GM19468 (cell line): ENCODE measurements at regions not wholly inside any gene's neighbourhood (a gene's known extent, or its start where the extent isn't known, plus 50 kb on each side); places are given as distances from the start of the nearest gene placed in this dataset.

Experiments
- ATAC-seq: cut with Tn5 transposase; IDR thresholded peaks from one replicate; pipeline ENCODE4 v1.9.1; 2021; ENCODE audit warnings: mild to moderate bottlenecking, moderate library complexity, moderate number of reproducible peaks; ENCODE audit not compliant: unreplicated experiment; ENCODE audit errors: extremely low read depth

DNA sequence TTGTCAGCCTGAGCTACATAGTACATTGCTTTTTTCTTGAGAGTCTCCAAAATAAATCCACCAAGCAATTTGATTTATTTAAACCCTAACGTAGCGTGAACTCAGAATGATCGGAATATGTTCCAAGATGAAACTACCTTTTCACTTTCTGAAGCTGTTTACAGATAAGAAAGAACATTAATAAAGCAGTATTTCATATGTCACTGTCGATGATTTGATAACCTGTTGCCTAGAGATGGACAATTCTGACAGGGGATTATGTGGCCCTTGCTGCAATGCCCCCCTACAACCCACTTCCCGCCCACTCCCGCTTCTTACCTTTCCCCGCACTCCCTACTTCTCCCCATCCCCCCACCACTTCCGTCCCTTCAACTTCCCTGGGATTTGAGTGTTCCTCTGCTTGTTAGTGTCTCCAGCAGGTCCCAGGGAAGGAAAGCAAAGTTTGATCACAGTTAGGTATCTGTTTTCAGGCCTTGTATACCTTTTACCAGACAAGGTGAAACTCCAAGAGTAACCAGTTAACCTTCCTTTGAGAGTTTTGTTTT, 229.2 kb upstream of the HMGA2 start:
- ATAC-seq, result no peak

DNA sequence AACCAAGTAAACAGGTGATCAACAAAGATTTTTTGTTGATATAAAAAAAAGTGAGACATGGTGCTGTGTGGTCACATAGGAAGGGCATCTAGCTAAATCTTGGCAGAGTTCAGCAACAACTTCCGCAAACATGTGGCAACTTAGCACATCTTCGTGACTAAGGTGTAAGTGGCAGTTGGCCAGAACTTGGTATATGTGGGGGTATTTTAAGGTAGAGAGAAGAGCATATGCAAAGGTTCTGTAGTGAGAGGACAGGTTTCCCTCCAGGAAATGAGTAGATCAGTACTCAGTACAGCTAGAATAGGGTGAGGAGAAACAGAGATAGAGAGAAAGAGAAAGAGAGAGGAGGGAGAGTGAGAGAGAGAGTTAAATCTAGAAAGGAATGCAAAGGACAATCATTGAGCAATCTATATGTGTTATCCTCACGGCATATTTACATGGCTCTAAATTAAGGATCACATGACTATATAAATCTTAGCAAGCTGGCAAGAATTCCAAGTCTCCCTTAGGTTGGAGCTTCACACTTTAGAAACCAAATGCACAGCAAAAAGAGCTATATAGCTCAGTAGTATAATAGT, 227.7 kb upstream of the HMGA2 start:
- ATAC-seq, result no peak

DNA sequence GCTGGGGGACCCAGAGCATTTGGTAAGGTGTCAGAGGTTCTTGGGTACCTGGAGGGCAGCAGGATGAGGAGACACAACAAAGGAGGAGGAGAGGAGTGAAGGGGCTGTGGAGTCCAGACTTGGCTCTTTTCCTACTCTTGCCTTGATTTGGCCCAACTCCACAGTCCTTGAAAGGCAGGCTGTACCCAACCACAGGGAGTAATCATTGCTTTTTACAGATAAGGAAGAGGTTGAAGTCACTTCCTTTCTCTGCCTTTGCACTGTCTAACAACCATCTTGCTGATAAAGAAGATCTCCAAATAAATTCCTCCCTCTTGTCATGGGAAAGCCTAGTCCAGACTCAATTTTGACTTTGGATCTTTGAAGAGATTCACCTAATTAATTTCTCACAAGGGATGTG, 226.8 kb upstream of the HMGA2 start:
- ATAC-seq, result no peak

DNA sequence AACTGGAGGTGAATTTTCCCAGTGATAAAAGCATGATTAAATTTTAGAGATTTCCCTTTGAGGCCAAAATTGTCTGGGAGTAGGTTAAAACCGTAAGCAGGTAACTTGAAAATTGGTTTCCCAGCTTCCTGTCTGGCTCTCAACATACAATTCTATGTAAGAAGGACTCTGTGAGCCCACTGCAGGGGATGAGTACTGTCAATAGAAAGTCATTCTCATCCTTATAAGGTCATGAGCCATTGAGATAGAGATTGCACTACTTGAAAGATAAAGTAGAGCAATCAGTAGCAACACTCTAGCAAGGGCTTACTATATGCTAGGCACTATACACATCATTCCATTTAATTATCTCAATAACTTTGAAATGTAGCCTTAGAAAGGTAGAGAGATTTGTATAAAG, 225.6 kb upstream of the HMGA2 start:
- no peak for ATAC-seq

DNA sequence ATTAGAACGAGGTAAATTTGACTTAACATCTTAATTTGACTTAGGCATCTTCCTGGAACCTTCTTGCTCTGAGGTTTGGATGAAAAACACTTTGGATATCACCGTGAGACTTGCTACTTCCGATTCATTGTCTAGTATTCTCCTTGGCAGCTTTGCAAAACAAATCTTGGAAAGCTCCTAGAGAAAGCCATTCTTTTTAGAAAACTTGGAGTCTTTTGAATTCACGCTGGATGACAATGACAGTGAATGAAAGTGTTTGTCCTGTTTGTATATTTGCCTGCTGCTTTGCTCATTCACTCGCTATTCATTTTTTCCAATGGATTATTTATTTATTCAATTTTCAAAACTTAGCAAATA, 222.1 kb upstream of the HMGA2 start:
- no peak for ATAC-seq

DNA sequence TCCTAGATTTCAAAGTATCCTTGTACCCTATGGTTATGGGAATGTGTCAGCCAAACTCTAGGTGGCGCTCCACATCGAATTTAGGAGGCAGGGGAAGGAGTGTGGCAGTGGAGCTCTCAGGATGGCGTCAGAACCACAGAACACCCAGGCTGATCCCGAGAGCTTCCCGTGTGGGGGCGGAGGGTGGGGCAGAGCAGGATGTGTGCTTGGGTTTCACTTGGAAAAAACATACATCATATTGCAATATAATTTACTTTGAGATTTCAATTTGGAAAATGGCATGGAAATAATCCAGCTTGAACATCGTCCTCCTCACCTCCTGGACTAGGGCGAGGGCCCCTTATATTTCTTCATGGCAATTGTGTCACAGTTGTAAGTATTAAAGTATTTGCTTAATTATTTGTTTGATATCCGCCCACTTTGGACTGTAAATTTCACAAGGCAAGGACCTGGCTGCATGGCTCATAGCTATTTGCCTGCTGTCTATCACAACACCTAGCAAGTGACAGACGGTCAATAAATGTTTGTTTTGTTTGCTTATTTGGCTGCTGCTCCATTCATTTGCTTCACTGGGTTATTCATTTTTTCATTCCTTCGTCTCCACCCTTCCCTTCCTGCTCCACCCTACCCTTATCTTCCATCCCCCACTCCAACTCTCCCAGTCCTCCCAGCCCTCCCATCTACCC, 221.5 kb upstream of the HMGA2 start:
- no peak for ATAC-seq

DNA sequence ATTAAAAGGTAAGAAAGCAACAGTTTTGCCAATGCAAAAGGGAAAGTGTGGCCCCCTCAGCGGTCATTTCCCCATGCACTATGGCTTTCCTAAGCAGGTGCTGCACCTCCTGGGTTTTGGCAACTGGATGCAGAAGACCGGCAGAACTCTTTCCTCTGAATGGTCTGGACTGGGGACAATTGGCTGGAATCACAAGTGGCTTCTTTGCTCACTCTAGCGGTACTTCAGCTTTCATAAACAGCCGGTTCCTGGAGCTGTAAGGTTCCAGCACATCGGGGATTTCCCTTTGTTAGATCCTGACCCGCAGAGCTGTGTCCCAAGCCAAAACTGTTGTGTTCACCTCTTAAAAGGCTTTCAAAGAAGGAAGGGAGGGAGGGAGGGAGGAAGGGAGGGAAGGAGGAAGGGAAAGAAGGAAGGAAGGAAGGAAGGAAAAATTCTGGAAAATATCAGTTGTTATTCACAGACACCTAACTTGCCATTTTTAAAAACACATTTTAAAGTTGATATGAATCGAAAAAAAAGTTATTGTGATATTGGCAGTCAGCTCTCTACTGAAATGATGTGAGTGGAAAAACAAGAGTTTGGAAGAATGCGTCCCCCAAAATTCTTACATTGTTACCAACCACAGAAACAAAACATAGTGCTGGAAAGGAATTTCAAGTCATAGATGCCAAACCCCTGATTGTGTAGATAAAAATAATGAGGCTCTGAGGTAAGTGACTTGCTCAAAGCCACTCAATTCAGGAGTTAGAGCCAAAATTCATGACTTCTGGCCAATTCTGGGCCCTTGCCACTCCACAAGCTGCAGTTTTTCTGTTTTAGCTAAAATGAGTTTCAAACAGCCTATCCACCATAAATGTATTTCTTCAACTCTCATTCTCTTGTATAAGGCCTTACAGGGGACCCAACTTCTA, 220.6 kb upstream of the HMGA2 start:
- no peak for ATAC-seq

DNA sequence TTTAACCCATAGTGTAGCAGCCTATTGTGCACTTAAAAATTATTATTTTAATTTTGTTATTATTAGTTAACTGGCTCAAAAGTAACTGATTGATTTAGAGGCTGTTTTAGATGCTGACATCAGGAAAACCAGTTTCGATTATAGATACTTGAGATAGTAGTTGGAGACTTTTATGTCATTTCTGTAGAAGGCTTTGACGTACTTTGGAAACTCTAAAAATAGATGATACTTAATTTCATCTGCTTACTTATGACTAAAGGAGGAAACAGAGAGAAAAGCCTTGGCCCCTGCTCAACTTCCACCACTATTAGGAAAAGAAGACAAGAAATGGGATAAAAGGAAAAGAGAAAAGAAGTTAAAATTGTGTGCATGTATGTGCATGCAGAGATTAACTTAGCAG, 219.3 kb upstream of the HMGA2 start:
- ATAC-seq, result no peak

DNA sequence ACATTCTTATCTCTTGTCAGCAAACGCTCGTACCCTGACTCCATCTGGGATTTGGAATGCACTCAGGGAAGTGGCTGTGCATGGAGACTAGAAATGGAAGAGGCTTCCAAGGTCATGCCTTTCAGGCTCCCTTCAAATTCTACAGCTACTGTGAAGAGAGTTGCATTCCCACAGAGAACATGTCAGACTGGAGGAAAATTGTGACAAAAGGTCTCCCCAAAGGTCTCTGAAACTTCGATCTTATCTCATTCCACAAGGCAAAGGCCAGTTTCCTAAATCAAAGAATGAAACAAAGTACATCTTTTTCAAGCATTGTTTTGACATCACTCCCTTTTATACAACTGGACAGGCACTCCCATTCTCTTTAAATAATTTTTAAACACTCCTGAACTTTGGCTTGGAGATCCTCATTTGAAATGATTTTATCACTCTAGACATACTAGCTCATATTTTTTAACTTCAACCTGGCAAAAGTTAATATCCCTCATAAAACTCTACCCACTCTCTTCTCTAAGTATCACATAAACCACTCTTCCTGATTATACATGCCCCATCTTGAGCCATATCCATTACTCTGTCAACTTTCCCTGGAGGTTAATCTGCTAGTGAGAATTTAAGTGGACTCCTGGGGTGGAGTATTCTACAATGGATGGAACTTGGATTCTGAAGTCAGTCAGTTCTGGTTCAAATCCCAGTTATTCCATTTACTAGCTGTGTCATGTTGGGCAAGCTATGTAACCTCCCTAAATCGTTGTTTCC, 218.1 kb upstream of the HMGA2 start:
- ATAC-seq, result no peak

DNA sequence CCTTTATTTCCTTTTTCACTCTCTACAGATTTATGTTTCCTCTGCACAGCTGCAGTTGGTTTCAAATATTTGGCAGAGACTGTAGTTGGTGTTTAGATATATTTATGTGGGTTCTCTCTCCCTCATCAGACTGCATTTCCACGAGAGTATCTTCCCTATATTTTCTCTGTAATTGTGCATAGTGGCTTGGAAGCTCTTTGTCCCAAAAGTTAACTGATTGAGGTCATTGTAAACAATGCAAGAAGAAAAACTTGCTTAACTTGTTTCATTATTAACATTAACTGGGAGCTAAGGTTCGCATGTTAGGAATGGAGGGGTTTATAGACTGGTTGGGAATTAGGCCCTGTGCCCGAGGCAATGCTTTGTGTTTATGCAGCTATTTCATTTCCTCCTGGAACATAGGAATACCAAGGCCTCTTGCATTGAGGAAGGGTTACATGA, 216.9 kb upstream of the HMGA2 start:
- no peak for ATAC-seq

DNA sequence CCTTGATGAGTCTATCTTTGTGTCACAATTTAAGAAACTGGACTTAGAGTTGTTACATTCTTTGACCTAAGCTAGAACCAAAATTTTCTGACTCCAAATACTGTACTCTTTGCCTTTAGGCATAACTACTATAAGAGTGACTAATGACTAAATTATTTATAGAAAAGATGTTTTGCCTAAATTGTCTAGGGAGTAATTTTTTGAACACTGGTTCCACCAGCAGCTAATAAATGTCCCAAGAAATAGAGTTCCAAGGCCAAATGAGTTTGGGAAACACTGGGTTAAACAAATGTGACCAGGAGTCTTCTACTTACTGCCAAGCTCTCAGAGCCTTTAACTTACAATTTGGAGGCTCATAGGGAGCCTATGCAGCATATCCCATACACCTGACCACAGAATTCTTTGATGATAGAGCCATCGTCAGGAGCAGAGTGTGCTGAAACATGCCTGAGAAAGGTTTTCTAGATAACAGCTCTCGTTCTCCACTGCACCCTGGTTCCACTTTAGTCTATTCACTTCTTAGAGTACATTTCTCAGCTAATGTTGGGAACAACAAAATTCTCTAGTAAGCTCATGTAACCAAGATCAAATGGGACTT, 215.9 kb upstream of the HMGA2 start:
- ATAC-seq, result no peak

DNA sequence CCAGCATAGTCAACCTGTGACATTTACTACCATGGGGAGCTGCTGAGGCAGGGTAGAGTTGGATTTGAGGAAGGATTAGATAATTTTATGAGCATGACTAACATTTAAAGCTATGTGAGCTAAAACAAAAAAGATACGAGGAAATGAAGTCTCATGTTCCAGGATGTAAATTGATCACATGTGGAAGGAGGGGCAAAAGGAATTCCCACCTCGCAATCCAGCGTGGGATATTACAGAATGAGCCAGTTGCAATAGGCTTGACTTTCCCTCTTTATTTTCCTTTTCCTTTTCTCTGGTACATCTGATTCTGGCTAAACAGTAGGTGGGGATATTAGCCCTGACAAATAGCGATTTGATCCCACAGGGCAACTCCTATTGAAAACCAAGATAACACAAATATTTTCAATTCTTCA, 214.9 kb upstream of the HMGA2 start:
- no peak for ATAC-seq

DNA sequence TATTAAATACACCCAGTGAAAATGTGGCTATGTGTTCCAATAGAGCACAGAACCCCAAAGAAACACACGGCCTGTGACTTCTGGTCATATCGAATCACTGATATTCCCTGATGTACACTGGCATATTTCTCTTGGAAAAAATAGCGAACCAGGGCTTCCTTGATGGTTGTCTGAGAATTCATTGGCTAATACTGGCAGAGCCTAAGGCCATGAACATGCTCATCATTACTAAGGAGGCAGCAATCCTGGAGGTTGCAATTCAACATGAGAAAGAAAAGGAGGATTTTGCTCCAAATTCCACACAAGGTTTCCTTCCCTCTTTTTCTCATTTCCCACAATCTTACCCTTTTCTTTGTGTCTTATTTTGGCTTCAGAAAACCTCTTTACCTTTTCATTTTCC, 212.9 kb upstream of the HMGA2 start:
- no peak for ATAC-seq

DNA sequence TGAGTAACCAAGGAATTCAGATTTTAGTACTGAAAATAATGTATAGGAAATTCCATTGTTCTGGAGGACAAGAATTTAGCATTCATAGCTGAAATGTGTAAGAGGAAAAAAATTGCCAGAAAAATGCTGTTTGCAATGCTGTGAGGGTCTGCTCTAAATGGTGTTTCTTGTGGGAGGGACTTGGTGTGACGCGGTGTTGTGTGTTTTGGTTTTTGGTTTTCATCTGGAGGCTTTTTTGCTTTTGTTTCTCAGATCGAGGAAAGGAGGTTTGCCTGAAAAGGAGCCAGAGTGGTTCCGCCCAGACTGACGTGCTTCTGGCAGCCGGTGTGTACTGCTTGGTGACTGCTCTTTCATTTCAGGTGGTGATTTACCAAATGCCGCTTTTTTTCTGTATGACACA, 211.8 kb upstream of the HMGA2 start:
- ATAC-seq, result no peak

DNA sequence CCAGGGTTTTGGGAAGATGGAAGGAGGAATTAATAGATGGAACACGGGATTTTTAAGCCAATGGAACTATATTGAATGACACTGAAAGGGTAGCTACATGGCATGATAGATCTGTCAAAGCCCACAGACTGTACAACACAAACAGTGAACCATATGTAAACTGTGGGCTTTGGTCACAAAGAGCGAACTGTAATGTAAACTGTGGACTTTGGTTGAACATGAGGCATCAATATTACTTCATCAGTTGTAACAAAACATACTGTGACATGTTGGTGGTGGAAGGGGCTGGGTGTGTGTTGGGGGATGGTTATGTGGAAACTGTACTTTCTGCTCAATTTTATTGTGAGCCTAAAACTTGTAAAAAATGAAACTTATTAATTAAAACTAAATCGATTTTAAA, 210.6 kb upstream of the HMGA2 start:
- ATAC-seq, result no peak

DNA sequence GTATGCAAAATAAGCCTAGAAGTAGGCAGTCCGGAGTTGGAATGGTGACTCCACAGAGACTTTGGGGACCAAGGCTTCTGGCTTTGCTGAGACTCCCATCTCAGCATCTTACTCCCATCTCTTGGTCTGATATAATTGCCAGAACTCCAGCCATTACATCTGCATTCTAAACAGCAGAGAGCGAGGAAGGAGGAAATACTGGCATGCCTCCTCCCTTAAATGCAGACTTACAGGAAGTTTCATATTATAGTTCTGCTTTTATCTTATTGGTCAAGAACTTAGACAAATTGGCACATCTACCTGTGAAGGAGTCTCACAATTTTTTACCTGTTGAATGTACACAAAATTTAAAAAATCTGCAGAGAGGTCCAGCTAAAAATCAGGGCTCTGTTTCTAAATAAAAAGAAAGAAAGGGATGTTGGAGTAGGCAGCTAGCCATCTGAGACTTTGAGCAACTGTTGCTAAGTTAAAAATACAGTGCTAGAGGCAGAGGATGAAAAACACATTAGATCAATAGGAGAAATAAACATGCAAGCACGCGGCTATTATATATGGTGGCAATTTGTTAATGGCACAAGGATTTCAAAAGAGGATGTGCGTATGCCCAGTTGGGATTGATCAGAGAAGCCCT, 209.9 kb upstream of the HMGA2 start:
- ATAC-seq, result no peak

DNA sequence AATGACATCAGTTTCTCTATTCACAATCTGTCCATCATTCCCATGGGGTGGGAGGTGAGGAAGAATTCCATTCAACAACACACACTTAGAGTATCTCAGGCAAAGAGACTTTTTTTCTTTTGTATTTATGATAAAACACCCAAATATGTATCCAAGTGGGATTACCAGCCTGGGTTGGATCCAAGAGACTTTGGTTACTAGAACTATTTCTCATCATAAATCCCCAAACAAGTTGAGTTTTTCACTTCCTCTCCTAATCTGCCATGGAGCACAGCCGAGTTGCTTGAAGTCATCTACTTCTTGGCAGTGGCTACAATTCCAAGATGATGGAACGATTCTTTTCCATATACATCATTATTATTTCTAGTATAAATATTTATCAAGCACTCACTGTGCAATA, 209.2 kb upstream of the HMGA2 start:
- no peak for ATAC-seq

DNA sequence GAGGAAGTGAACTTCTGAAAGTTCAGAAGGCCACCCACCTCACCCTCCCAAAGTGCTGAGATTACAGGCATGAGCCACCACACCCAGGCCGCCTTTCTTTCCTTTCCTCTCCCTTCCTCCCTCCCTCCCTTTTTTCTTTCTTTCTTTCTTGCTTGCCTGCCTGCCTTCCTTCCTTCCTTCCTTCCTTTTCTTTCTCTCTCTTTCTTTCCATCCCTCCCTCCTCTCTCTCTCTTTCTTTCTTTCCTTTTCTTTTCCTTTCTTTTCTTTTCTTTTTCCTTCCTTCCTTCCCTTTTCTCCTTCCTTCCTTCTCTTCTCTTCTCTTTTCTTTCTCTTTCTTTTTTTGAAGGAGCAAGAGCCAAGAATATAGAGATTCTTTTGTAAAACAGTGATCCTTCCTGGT, 208.3 kb upstream of the HMGA2 start:
- no peak for ATAC-seq

DNA sequence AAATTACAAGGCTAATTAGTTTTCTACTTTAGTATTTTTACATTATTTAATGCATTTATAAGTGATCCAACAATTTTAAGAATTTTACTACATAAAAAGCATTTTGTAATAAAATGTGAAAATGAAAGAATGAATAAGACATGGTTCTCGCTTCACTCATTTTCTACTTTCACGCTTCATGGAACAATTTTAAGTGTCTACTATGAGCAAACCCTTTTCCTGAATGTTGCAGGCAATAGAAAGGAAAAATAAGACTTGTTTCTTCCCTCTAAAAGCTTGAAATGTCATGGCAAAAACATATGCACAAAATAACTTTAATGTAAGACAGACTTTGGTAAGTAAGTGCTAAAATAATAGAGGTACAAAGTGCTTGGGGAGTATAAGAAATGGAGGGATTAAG, 205.7 kb upstream of the HMGA2 start:
- no peak for ATAC-seq

DNA sequence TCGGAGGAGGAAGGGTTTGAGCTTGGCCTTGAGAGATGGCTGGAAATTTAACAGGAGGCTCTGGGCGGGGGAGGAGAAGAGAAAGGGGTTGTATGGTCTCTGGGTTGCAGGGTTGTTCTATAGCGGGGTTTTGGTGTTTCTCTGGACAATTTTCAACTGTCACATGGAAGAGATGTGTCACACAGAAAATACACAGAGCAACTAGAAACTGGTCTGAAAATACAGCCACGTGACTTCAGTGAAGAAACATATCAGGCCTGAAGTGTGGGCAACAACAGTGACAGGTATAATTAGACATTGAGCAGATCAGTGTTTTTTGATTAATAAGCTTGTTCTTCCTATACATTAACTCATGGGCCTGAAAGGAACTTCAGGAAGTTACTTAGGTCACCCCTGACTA, 205.3 kb upstream of the HMGA2 start:
- ATAC-seq, result no peak
